Panc1 (cell line): ENCODE measurements at regions not wholly inside any gene's neighbourhood (a gene's known extent, or its start where the extent isn't known, plus 50 kb on each side); places are given as distances from the start of the nearest gene placed in this dataset.

ENCODE experiments used
- ATAC-seq: fragments of 200-7000 bp; cut with Tn5 transposase; 2 replicates; pipeline ENCODE4 v1.9.1; 2020; ENCODE audit warnings: mild to moderate bottlenecking, moderate library complexity
- BruUV-seq: library from RNA; stranded (reverse); fragments of 400-500 nt; replicated peaks from 2 replicates; lab custom pipeline; 2021; lab: Mats Ljungman, UMichigan
- CTCF ChIA-PET: fragments of 300-600 bp; sonication (Branson Sonifier 250); formaldehyde crosslinking; loops from one replicate; lab custom pipeline; 2022; ENCODE audit warnings: antibody characterized with exemption; lab: Charles Lee
- POLR2A ChIA-PET: fragments of 300-600 bp; sonication (Branson Sonifier 250); formaldehyde crosslinking; loops from one replicate; lab custom pipeline; 2022; ENCODE audit warnings: antibody characterized with exemption; lab: Charles Lee
- DNase-seq: peaks from one replicate; pipeline ENCODE4 v3.0.0-alpha.2; 2010; ENCODE audit warnings: low read depth, low spot score
- H3K27ac ChIP-seq: 2 replicates; pipeline ENCODE4 v1.5.1; 2011; ENCODE audit warnings: mild to moderate bottlenecking, low read length, inconsistent platforms
- H3K27me3 ChIP-seq: fragments of 200-500 bp; sonication (Bioruptor generic); 2 replicates; pipeline ENCODE4 v1.6.0; 2014; ENCODE audit warnings: low read length, inconsistent platforms; ENCODE audit not compliant: control insufficient read depth, insufficient read depth
- H3K36me3 ChIP-seq: fragments of 200-500 bp; sonication (Bioruptor generic); 2 replicates; pipeline ENCODE4 v1.5.1; 2014; ENCODE audit warnings: inconsistent platforms, mild to moderate bottlenecking, low read length, moderate library complexity; ENCODE audit not compliant: control insufficient read depth, insufficient read depth
- H3K4me1 ChIP-seq: 2 replicates; pipeline ENCODE4 v1.5.1; 2011; ENCODE audit warnings: inconsistent platforms, mild to moderate bottlenecking, low read length, moderate library complexity; ENCODE audit not compliant: control insufficient read depth, insufficient read depth
- H3K4me3 ChIP-seq, 2 experiments: 2 replicates each; pipeline ENCODE4 v1.5.1; 2011 to 2012; ENCODE audit warnings: low read depth in 2 of 2, low read length in 2 of 2, mild to moderate bottlenecking in 2 of 2, inconsistent platforms in 1 of 2, moderate library complexity in 1 of 2
- H3K9me3 ChIP-seq: fragments of 200-500 bp; sonication (Bioruptor generic); 2 replicates; pipeline ENCODE4 v1.5.1; 2014; ENCODE audit warnings: low read depth, mild to moderate bottlenecking, inconsistent platforms, low read length, moderate library complexity; ENCODE audit not compliant: control insufficient read depth, insufficient read depth
- POLR2AphosphoS5 ChIP-seq: IDR thresholded peaks from 2 replicates; pipeline ENCODE4 v1.6.1; 2012; ENCODE audit warnings: mild to moderate bottlenecking, low read depth, low read length, moderate library complexity
- SIN3A ChIP-seq: IDR thresholded peaks from 2 replicates; pipeline ENCODE4 v1.6.1; 2012; ENCODE audit warnings: low read depth, mild to moderate bottlenecking, low read length, moderate library complexity, borderline replicate concordance; ENCODE audit not compliant: insufficient read depth
- TCF7L2 ChIP-seq: IDR thresholded peaks from 2 replicates; pipeline ENCODE4 v1.6.1; 2011; ENCODE audit warnings: mild to moderate bottlenecking, low read depth, low read length, inconsistent platforms
- in situ Hi-C: cut with HindIII; loops from 2 replicates; pipeline ENCODE4 v1.10.0; 2016; ENCODE audit warnings: low sequenced_read_pairs, low pct_unique_long_range_greater_than_20kb
- intact Hi-C: fragments of 100-400 bp; cut with micrococcal nuclease; formaldehyde crosslinking; loops from one replicate; pipeline ENCODE4 v1.10.0; 2022; ENCODE audit not compliant: unreplicated experiment
- TF ChIP-seq, protein P1 (sequence below), 2 experiments: IDR thresholded peaks; 2 replicates each; pipeline ENCODE4 v1.6.1; 2011 to 2012; ENCODE audit warnings: low read depth in 2 of 2, control low read depth in 1 of 2, low read length in 1 of 2, mild to moderate bottlenecking in 1 of 2, moderate library complexity in 1 of 2; ENCODE audit not compliant: insufficient read depth in 1 of 2
- TF ChIP-seq, protein P2 (sequence below): fragments of 450-650 bp; IDR thresholded peaks from 2 replicates; pipeline ENCODE4 v1.5.1; 2017; ENCODE audit warnings: mild to moderate bottlenecking

DNA sequence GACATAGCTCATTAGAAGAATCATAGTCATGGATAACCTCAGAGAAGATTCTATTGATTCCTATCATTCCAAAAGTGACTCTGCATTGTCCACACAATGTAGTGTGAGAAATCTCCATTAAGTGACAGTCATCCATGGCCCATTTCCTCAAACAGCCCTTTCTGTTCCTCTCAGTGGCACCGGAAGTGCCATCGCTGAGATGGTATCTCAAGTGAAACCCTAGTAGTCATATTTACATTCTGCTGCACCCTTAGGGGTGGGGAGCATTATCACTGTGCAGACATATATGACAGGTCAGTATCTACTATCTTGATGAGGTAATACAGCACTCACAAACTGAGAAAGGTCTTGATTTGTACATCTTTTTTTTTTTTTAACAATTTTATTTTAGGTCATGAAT, 55.4 kb upstream of the MIER3 start:
- in situ Hi-C loops (no loop called here), intact Hi-C loops (no loop called here)
- ChIA-PET POLR2A (no interaction called here), CTCF (no interaction called here)
- Histone ChIP-seq H3K27me3 (no peaks in the 10 kb centered on the region), H3K4me1 (peaks cover 6% of the 10 kb centered on the region; the same call in 1 of the 2 replicates), H3K27ac (no peak overlapping the region), H3K9me3 (no peaks in the 10 kb centered on the region), H3K36me3 (no peaks in the 10 kb centered on the region), H3K4me3 (no peak overlapping the region)
- DNase-seq: no peak
- TF ChIP-seq, protein P1, sequence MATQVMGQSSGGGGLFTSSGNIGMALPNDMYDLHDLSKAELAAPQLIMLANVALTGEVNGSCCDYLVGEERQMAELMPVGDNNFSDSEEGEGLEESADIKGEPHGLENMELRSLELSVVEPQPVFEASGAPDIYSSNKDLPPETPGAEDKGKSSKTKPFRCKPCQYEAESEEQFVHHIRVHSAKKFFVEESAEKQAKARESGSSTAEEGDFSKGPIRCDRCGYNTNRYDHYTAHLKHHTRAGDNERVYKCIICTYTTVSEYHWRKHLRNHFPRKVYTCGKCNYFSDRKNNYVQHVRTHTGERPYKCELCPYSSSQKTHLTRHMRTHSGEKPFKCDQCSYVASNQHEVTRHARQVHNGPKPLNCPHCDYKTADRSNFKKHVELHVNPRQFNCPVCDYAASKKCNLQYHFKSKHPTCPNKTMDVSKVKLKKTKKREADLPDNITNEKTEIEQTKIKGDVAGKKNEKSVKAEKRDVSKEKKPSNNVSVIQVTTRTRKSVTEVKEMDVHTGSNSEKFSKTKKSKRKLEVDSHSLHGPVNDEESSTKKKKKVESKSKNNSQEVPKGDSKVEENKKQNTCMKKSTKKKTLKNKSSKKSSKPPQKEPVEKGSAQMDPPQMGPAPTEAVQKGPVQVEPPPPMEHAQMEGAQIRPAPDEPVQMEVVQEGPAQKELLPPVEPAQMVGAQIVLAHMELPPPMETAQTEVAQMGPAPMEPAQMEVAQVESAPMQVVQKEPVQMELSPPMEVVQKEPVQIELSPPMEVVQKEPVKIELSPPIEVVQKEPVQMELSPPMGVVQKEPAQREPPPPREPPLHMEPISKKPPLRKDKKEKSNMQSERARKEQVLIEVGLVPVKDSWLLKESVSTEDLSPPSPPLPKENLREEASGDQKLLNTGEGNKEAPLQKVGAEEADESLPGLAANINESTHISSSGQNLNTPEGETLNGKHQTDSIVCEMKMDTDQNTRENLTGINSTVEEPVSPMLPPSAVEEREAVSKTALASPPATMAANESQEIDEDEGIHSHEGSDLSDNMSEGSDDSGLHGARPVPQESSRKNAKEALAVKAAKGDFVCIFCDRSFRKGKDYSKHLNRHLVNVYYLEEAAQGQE (IDR thresholded peaks at IDR 0.05; ENCODE audit: insufficient read depth in 1 of 2, low read depth in 2 of 2, low read length in 1 of 2): no peak
- TF ChIP-seq TCF7L2 (no peak), POLR2AphosphoS5 (no peak), SIN3A (no peak)
- TF ChIP-seq, protein P2, sequence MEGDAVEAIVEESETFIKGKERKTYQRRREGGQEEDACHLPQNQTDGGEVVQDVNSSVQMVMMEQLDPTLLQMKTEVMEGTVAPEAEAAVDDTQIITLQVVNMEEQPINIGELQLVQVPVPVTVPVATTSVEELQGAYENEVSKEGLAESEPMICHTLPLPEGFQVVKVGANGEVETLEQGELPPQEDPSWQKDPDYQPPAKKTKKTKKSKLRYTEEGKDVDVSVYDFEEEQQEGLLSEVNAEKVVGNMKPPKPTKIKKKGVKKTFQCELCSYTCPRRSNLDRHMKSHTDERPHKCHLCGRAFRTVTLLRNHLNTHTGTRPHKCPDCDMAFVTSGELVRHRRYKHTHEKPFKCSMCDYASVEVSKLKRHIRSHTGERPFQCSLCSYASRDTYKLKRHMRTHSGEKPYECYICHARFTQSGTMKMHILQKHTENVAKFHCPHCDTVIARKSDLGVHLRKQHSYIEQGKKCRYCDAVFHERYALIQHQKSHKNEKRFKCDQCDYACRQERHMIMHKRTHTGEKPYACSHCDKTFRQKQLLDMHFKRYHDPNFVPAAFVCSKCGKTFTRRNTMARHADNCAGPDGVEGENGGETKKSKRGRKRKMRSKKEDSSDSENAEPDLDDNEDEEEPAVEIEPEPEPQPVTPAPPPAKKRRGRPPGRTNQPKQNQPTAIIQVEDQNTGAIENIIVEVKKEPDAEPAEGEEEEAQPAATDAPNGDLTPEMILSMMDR: no peak
- no peak for ATAC-seq
- no TSS peak for BruUV-seq

DNA sequence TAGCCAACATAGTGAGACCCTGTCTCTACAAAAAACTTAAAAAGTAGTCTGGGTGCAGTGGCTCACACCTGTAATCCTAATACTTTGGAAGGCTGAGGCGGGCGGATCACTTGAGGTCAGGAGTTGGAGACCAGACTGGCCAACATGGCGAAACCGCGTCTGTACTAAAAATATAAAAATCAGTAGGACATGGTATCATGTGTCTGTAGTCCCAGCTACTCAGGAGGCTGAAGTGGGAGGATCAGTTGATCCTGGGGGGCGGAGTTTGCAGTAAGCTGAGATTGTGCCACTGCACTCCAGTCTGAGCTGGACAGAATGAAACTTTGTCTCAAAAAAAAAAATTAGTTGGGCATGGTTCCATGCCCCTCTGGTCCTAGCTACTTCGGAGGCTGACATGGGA, 57.9 kb upstream of the MIER3 start:
- intact Hi-C loops (no loop called here), in situ Hi-C loops (no loop called here)
- Histone ChIP-seq H3K27me3 (no peaks in the 10 kb centered on the region), H3K36me3 (no peaks in the 10 kb centered on the region), H3K27ac (no peak overlapping the region), H3K4me1 (peaks cover 2% of the 10 kb centered on the region; the same call in 1 of the 2 replicates), H3K4me3 (no peak overlapping the region), H3K9me3 (no peaks in the 10 kb centered on the region)
- ChIA-PET CTCF (no interaction called here), POLR2A (no interaction called here)
- BruUV-seq: no TSS peak
- TF ChIP-seq, protein P1 (IDR thresholded peaks at IDR 0.05; ENCODE audit: insufficient read depth in 1 of 2, low read depth in 2 of 2, low read length in 1 of 2): no peak
- TF ChIP-seq POLR2AphosphoS5 (no peak), TCF7L2 (no peak), SIN3A (no peak)
- ATAC-seq (no peak), DNase-seq (no peak)
